ENCODE measurements at regions not wholly inside any gene's neighbourhood (a gene's known extent, or its start where the extent isn't known, plus 50 kb on each side); places are given as distances from the start of the nearest gene placed in this dataset.

DNA sequence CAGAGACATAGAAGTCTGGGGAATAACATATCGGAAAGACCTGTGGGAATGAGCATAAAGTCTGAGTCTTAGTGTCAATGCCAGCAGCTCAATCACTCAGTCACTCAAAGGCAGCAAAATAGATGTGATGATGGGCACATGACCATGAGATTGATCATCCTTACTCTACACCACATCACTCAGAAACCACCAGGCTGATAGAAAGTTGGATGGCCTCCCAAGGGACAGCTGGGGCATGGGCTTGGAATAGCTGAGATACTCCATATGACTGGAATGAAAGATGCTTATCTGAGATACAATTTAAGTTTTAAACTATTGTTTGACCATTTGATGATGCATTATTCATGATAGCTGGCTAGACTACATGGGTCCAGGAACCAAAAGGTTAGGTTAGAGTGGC is 80.9 kb upstream of the F13A1 start:
- no peak for TF ChIP-seq CTCF (IDR thresholded peaks at IDR 0.05; ENCODE audit: low read depth, low read length, poor library complexity, severe bottlenecking)
- no peak for TF ChIP-seq EZH2phosphoT487 (IDR thresholded peaks at IDR 0.05; ENCODE audit: borderline replicate concordance, low read length)
